ENCODE measurements at regions not wholly inside any gene's neighbourhood (a gene's known extent, or its start where the extent isn't known, plus 50 kb on each side); places are given as distances from the start of the nearest gene placed in this dataset.

DNA sequence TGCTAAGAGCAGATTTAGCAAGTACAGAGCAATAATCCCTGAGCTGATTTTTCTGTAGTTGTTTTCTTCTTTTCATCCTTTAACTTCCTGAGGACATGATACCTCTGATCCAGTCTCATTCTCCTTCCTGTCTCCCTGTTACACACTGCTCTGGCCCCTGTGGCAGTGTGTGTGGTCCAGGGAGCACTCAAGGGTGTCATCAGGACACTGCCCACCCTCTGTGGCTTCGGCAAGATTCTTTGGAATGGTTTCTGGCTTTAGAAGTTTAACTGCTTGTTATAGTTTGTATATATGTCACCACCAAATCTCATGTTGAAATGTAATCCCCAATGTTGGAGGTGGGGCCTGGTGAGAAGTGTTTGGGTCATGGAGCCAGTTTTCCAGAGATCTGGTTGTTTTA lies 637.3 kb downstream of the BCOR start (continued):
- no peak for TF ChIP-seq MZF1 (tag by site-specific recombination; IDR thresholded peaks at IDR 0.05; ENCODE audit: borderline replicate concordance)
- no peak for TF ChIP-seq ZNF423 (tag by site-specific recombination; IDR thresholded peaks at IDR 0.05)
- TF ChIP-seq, protein P1, sequence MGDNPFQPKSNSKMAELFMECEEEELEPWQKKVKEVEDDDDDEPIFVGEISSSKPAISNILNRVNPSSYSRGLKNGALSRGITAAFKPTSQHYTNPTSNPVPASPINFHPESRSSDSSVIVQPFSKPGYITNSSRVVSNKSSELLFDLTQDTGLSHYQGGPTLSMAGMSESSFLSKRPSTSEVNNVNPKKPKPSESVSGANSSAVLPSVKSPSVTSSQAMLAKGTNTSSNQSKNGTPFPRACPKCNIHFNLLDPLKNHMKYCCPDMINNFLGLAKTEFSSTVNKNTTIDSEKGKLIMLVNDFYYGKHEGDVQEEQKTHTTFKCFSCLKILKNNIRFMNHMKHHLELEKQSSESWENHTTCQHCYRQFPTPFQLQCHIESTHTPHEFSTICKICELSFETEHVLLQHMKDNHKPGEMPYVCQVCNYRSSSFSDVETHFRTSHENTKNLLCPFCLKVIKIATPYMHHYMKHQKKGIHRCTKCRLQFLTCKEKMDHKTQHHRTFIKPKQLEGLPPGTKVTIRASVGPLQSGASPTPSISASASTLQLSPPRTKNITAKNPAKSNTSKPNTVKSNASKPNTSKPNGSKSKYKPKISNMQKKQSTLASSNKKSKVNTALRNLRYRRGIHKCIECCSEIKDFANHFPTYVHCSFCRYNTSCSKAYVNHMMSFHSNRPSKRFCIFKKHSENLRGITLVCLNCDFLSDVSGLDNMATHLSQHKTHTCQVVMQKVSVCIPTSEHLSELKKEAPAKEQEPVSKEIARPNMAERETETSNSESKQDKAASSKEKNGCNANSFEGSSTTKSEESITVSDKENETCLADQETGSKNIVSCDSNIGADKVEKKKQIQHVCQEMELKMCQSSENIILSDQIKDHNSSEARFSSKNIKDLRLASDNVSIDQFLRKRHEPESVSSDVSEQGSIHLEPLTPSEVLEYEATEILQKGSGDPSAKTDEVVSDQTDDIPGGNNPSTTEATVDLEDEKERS (tag by site-specific recombination; IDR thresholded peaks at IDR 0.05) = no peak
- TF ChIP-seq ZNF514 (tag by site-specific recombination; IDR thresholded peaks at IDR 0.05) = no peak
- TF ChIP-seq, protein P2, sequence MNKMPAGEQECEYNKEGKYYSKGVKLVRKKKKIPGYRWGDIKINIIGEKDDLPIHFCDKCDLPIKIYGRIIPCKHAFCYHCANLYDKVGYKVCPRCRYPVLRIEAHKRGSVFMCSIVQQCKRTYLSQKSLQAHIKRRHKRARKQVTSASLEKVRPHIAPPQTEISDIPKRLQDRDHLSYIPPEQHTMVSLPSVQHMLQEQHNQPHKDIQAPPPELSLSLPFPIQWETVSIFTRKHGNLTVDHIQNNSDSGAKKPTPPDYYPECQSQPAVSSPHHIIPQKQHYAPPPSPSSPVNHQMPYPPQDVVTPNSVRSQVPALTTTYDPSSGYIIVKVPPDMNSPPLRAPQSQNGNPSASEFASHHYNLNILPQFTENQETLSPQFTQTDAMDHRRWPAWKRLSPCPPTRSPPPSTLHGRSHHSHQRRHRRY (tag by site-specific recombination; IDR thresholded peaks at IDR 0.05) = no peak

DNA sequence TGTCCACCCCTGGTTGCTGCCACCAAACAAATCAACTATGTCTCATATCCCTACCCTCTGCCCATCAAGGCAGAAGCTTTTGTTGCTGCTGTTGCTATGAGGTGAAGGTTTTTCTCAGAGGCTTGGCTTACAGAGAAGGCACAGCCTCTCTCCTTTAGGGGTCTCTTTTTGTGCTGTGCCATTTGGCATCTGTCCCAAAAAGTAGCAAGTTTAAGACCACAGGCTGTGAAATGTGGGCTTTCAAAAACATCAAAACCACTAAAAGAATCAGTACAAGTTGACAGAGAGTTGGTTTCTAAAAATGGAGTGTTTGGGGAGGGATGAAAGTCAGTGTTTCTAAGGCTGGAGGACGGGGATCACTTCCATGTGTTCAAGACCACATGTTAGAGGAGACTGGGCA lies 634.9 kb downstream of the BCOR start:
- TF ChIP-seq ZSCAN23 (tag by site-specific recombination; IDR thresholded peaks at IDR 0.05) (no peak), ZNF76 (tag by site-specific recombination; IDR thresholded peaks at IDR 0.05; ENCODE audit: borderline replicate concordance, low read depth) (no peak), ZNF404 (tag by site-specific recombination; IDR thresholded peaks at IDR 0.05) (no peak), ZNF658 (tag by site-specific recombination; IDR thresholded peaks at IDR 0.05) (no peak), ZNF221 (tag by site-specific recombination; IDR thresholded peaks at IDR 0.05; ENCODE audit: borderline replicate concordance) (no peak), ZXDB (tag by site-specific recombination; IDR thresholded peaks at IDR 0.05) (no peak), ZNF701 (tag by site-specific recombination; IDR thresholded peaks at IDR 0.05) (no peak), ZNF626 (tag by site-specific recombination; IDR thresholded peaks at IDR 0.05) (no peak), ZNF555 (tag by site-specific recombination; conservative IDR thresholded peaks at IDR 0.05) (no peak), KLF16 (tag by site-specific recombination; IDR thresholded peaks at IDR 0.05) (no peak), MYNN (tag by site-specific recombination; IDR thresholded peaks at IDR 0.05; ENCODE audit: borderline replicate concordance) (no peak), SCRT1 (tag by site-specific recombination; IDR thresholded peaks at IDR 0.05; ENCODE audit: borderline replicate concordance) (no peak), GLIS1 (tag by site-specific recombination; IDR thresholded peaks at IDR 0.05) (no peak), ZNF394 (tag by site-specific recombination; IDR thresholded peaks at IDR 0.05; ENCODE audit: borderline replicate concordance) (no peak), ZBTB1 (tag by site-specific recombination; IDR thresholded peaks at IDR 0.05) (no peak)
- TF ChIP-seq, protein P3, sequence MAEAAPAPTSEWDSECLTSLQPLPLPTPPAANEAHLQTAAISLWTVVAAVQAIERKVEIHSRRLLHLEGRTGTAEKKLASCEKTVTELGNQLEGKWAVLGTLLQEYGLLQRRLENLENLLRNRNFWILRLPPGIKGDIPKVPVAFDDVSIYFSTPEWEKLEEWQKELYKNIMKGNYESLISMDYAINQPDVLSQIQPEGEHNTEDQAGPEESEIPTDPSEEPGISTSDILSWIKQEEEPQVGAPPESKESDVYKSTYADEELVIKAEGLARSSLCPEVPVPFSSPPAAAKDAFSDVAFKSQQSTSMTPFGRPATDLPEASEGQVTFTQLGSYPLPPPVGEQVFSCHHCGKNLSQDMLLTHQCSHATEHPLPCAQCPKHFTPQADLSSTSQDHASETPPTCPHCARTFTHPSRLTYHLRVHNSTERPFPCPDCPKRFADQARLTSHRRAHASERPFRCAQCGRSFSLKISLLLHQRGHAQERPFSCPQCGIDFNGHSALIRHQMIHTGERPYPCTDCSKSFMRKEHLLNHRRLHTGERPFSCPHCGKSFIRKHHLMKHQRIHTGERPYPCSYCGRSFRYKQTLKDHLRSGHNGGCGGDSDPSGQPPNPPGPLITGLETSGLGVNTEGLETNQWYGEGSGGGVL (tag by site-specific recombination; IDR thresholded peaks at IDR 0.05) = no peak
- POLR2A ChIA-PET = no interaction called here

More for the DNA sequence above, 634.9 kb downstream of the BCOR start:
- Histone ChIP-seq H3K27ac (ENCODE audit: extremely low read depth, low read depth, low read length) (no peak overlapping the region), H3K9me3 (ENCODE audit: control insufficient read depth, insufficient read depth, low read depth, low read length) (no peaks in the 10 kb centered on the region), H3K36me3 (ENCODE audit: control insufficient read depth in 2 of 2, insufficient read depth in 1 of 2, low read length in 2 of 2) (no peaks in the 10 kb centered on the region), H3K4me3 (ENCODE audit: low read depth, low read length) (no peak overlapping the region), H3K4me1 (ENCODE audit: control insufficient read depth, insufficient read depth, low read length) (no peaks in the 10 kb centered on the region)
- CTCF ChIA-PET = interaction anchor here (0.7 to 1.4 kb wide), 2 partner anchors 18 to 127 kb away, joined by 3 read pairs; no protein-coding TSS in a partner anchor

Data from HEK293 (cell line).